LNCaP clone FGC (cell line): ENCODE measurements at regions not wholly inside any gene's neighbourhood (a gene's known extent, or its start where the extent isn't known, plus 50 kb on each side); places are given as distances from the start of the nearest gene placed in this dataset.

ENCODE experiments used
- DNase-seq: peaks from one replicate; pipeline ENCODE4 v3.0.0-alpha.2; 2011; ENCODE audit warnings: low read depth
- H3K4me3 ChIP-seq: 2 replicates; pipeline ENCODE4 v1.5.1; 2011; ENCODE audit warnings: mild to moderate bottlenecking, low read depth, low read length, control low read depth
- CTCF ChIP-seq: IDR thresholded peaks from 2 replicates; pipeline ENCODE4 v1.5.1; 2012; ENCODE audit warnings: mild to moderate bottlenecking; ENCODE audit not compliant: control insufficient read depth, insufficient read depth; ENCODE audit errors: extremely low read depth

GRCh38 chr18:22486667-22487066 lies 69.0 kb upstream of the CTAGE1 start:
- DNase-seq, result no peak
- no peak for TF ChIP-seq CTCF
- no peak overlapping the region for H3K4me3 ChIP-seq

GRCh38 chr18:22488554-22488953 lies 70.8 kb upstream of the CTAGE1 start:
- no peak for TF ChIP-seq CTCF
- no peak for DNase-seq

GRCh38 chr18:22489704-22490103 lies 72.0 kb upstream of the CTAGE1 start:
- H3K4me3 ChIP-seq, result no peak overlapping the region
- TF ChIP-seq CTCF, result no peak
- peak; percentile 71 for DNase-seq

More at GRCh38 chr18:22488554-22488953, 70.8 kb upstream of the CTAGE1 start:
- no peak overlapping the region for H3K4me3 ChIP-seq

GRCh38 chr18:22490429-22490846 lies 72.7 kb upstream of the CTAGE1 start:
- no peak for DNase-seq
- H3K4me3 ChIP-seq, result no peak overlapping the region

GRCh38 chr18:22493255-22493654 lies 75.5 kb upstream of the CTAGE1 start:
- no peak overlapping the region for H3K4me3 ChIP-seq
- TF ChIP-seq CTCF, result no peak
- DNase-seq, result peak; percentile 55

More at GRCh38 chr18:22490429-22490846, 72.7 kb upstream of the CTAGE1 start:
- TF ChIP-seq CTCF, result no peak

GRCh38 chr18:22493940-22494339 lies 76.2 kb upstream of the CTAGE1 start:
- H3K4me3 ChIP-seq, result no peak overlapping the region
- no peak for DNase-seq
- no peak for TF ChIP-seq CTCF

GRCh38 chr18:22494771-22495170 lies 77.1 kb upstream of the CTAGE1 start:
- TF ChIP-seq CTCF, result no peak
- no peak overlapping the region for H3K4me3 ChIP-seq
- no peak for DNase-seq
